OCI-LY7 (cell line): ENCODE measurements at regions not wholly inside any gene's neighbourhood (a gene's known extent, or its start where the extent isn't known, plus 50 kb on each side); places are given as distances from the start of the nearest gene placed in this dataset.

ENCODE experiments used
- EZH2phosphoT487 ChIP-seq: fragments of 200-600 bp; sonication (generic); IDR thresholded peaks from 2 replicates; pipeline ENCODE4 v1.6.1; 2018; ENCODE audit warnings: low read depth, borderline replicate concordance, mild to moderate bottlenecking, mixed run types, antibody characterized with exemption, low read length, moderate library complexity, mixed read lengths
- TF ChIP-seq, protein P1 (sequence below): fragments of 200-600 bp; sonication (generic); conservative IDR thresholded peaks from 2 replicates; pipeline ENCODE4 v1.5.1; 2014; ENCODE audit warnings: mild to moderate bottlenecking, antibody characterized with exemption, low read length, moderate library complexity, mixed read lengths

- TF ChIP-seq, protein P1, sequence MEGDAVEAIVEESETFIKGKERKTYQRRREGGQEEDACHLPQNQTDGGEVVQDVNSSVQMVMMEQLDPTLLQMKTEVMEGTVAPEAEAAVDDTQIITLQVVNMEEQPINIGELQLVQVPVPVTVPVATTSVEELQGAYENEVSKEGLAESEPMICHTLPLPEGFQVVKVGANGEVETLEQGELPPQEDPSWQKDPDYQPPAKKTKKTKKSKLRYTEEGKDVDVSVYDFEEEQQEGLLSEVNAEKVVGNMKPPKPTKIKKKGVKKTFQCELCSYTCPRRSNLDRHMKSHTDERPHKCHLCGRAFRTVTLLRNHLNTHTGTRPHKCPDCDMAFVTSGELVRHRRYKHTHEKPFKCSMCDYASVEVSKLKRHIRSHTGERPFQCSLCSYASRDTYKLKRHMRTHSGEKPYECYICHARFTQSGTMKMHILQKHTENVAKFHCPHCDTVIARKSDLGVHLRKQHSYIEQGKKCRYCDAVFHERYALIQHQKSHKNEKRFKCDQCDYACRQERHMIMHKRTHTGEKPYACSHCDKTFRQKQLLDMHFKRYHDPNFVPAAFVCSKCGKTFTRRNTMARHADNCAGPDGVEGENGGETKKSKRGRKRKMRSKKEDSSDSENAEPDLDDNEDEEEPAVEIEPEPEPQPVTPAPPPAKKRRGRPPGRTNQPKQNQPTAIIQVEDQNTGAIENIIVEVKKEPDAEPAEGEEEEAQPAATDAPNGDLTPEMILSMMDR: no peak
- TF ChIP-seq EZH2phosphoT487: no peak
Measured at GRCh38 chr2:153020201-153020600, 301.8 kb downstream of the ARL6IP6 start.
